22Rv1 (cell line): ENCODE measurements at regions not wholly inside any gene's neighbourhood (a gene's known extent, or its start where the extent isn't known, plus 50 kb on each side); places are given as distances from the start of the nearest gene placed in this dataset.

ENCODE experiments used
- CTCF ChIP-seq: fragments of 450-650 bp; IDR thresholded peaks from 2 replicates; pipeline ENCODE4 v1.5.1; 2017; ENCODE audit warnings: mild to moderate bottlenecking
- ZFX ChIP-seq: fragments of 450-650 bp; IDR thresholded peaks from 2 replicates; pipeline ENCODE4 v1.6.1; 2017; ENCODE audit warnings: antibody characterized with exemption, borderline replicate concordance

GRCh38 chr11:92153542-92153941, 71.1 kb upstream of the FAT3 start:
- TF ChIP-seq CTCF (no peak), ZFX (no peak)
